GM19351 (cell line): ENCODE measurements at regions not wholly inside any gene's neighbourhood (a gene's known extent, or its start where the extent isn't known, plus 50 kb on each side); places are given as distances from the start of the nearest gene placed in this dataset.

ENCODE experiments used
- ATAC-seq: cut with Tn5 transposase; IDR thresholded peaks from one replicate; pipeline ENCODE4 v1.9.1; 2021; ENCODE audit warnings: mild to moderate bottlenecking, moderate library complexity; ENCODE audit not compliant: unreplicated experiment

GRCh38 chr7:41312235-41312634, 390.7 kb downstream of the INHBA start:
- no peak for ATAC-seq

GRCh38 chr7:41311301-41311700, 391.6 kb downstream of the INHBA start:
- no peak for ATAC-seq

- no peak for ATAC-seq
These were observed 396.4 kb downstream of the INHBA start for GRCh38 chr7:41306486-41306885.

- ATAC-seq, result peak; percentile 54
These were observed 397.9 kb downstream of the INHBA start for GRCh38 chr7:41305001-41305400.

- no peak for ATAC-seq
These were observed 399.2 kb downstream of the INHBA start for GRCh38 chr7:41303709-41304108.

GRCh38 chr7:41298409-41298808, 404.5 kb downstream of the INHBA start:
- ATAC-seq, result no peak

- ATAC-seq, result no peak
These were observed 405.7 kb downstream of the INHBA start for GRCh38 chr7:41297166-41297565.

GRCh38 chr7:41295455-41295815, 407.5 kb downstream of the INHBA start:
- no peak for ATAC-seq

- no peak for ATAC-seq
These were observed 408.1 kb downstream of the INHBA start for GRCh38 chr7:41294556-41295454.

- no peak for ATAC-seq
These were observed 410.4 kb downstream of the INHBA start for GRCh38 chr7:41292487-41292886.

- ATAC-seq, result no peak
These were observed 415.1 kb downstream of the INHBA start for GRCh38 chr7:41287559-41288335.

- no peak for ATAC-seq
These were observed 422.4 kb downstream of the INHBA start for GRCh38 chr7:41280491-41280890.

GRCh38 chr7:41277561-41277960, 425.3 kb downstream of the INHBA start:
- no peak for ATAC-seq

- no peak for ATAC-seq
These were observed 427.6 kb downstream of the INHBA start for GRCh38 chr7:41275255-41275654.

GRCh38 chr7:41274179-41274578, 428.7 kb downstream of the INHBA start:
- ATAC-seq, result no peak

- no peak for ATAC-seq
These were observed 430.2 kb downstream of the INHBA start for GRCh38 chr7:41272664-41273063.

GRCh38 chr7:41268878-41269277, 434.0 kb downstream of the INHBA start:
- ATAC-seq, result no peak

- ATAC-seq, result no peak
These were observed 441.8 kb downstream of the INHBA start for GRCh38 chr7:41261080-41261479.

- no peak for ATAC-seq
These were observed 445.2 kb downstream of the INHBA start for GRCh38 chr7:41257660-41258059.

- ATAC-seq, result no peak
These were observed 446.5 kb downstream of the INHBA start for GRCh38 chr7:41256186-41256945.

GRCh38 chr7:41255716-41256115, 447.2 kb downstream of the INHBA start:
- no peak for ATAC-seq
